ENCODE measurements at regions not wholly inside any gene's neighbourhood (a gene's known extent, or its start where the extent isn't known, plus 50 kb on each side); places are given as distances from the start of the nearest gene placed in this dataset.

DNA sequence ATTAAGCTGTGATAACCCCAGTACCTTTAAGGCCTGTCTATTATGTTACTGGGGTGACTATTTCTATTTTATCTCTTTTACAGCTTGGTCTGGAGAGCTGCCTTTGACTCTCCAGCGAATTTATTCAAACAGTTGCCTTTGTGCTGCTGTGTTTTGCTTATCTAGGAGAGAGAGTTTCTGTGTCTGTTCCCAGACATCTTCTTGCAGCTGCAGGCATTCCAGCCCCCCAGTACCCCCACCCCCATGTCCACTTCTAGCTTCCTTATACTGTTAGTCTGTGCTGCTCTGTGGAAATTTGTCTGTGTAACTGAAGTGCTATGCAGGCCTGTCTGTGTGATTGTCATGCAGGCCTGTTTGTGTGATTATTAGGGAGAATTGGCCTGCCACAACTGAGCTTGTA is 713.7 kb upstream of the SEMA6D start:
- POLR2A ChIA-PET = no interaction called here
- no peak for DNase-seq (ENCODE audit: low read depth, low spot score)
- H3K4me3 ChIP-seq (ENCODE audit: low read depth in 2 of 2, low read length in 2 of 2) = no peak overlapping the region

DNA sequence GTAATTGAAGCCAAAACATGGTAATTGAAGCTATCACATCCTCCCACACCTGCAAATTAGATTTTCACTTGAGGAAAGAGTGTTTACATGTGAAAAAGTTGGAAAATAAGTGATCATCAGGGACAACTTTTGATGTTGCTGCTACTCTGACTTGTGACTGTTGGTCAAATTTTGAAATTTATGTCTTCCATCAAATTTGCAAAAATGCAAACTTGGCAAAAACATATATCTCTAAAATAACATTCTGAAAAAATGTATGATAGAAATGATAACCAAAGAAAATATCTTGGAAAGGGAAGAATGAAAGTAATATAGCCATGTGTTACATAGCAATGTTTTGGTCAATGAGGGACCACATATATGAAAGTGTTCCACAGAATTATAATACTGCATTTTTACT is 703.9 kb upstream of the SEMA6D start:
- BruUV-seq (replicated peaks) = no TSS peak
- H3K4me3 ChIP-seq (ENCODE audit: low read depth in 2 of 2, low read length in 2 of 2) = no peak overlapping the region
- no peak for TF ChIP-seq SIN3A (IDR thresholded peaks at IDR 0.05; ENCODE audit: borderline replicate concordance, insufficient read depth, low read depth, low read length)
- TF ChIP-seq POLR2AphosphoS5 (IDR thresholded peaks at IDR 0.05; ENCODE audit: low read depth, low read length) = no peak
- TF ChIP-seq, protein P1, sequence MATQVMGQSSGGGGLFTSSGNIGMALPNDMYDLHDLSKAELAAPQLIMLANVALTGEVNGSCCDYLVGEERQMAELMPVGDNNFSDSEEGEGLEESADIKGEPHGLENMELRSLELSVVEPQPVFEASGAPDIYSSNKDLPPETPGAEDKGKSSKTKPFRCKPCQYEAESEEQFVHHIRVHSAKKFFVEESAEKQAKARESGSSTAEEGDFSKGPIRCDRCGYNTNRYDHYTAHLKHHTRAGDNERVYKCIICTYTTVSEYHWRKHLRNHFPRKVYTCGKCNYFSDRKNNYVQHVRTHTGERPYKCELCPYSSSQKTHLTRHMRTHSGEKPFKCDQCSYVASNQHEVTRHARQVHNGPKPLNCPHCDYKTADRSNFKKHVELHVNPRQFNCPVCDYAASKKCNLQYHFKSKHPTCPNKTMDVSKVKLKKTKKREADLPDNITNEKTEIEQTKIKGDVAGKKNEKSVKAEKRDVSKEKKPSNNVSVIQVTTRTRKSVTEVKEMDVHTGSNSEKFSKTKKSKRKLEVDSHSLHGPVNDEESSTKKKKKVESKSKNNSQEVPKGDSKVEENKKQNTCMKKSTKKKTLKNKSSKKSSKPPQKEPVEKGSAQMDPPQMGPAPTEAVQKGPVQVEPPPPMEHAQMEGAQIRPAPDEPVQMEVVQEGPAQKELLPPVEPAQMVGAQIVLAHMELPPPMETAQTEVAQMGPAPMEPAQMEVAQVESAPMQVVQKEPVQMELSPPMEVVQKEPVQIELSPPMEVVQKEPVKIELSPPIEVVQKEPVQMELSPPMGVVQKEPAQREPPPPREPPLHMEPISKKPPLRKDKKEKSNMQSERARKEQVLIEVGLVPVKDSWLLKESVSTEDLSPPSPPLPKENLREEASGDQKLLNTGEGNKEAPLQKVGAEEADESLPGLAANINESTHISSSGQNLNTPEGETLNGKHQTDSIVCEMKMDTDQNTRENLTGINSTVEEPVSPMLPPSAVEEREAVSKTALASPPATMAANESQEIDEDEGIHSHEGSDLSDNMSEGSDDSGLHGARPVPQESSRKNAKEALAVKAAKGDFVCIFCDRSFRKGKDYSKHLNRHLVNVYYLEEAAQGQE (IDR thresholded peaks at IDR 0.05; ENCODE audit: insufficient read depth in 1 of 2, low read depth in 2 of 2, low read length in 1 of 2) = no peak
- no peak for TF ChIP-seq TCF7L2 (IDR thresholded peaks at IDR 0.05; ENCODE audit: low read depth, low read length)
- TF ChIP-seq, protein P2, sequence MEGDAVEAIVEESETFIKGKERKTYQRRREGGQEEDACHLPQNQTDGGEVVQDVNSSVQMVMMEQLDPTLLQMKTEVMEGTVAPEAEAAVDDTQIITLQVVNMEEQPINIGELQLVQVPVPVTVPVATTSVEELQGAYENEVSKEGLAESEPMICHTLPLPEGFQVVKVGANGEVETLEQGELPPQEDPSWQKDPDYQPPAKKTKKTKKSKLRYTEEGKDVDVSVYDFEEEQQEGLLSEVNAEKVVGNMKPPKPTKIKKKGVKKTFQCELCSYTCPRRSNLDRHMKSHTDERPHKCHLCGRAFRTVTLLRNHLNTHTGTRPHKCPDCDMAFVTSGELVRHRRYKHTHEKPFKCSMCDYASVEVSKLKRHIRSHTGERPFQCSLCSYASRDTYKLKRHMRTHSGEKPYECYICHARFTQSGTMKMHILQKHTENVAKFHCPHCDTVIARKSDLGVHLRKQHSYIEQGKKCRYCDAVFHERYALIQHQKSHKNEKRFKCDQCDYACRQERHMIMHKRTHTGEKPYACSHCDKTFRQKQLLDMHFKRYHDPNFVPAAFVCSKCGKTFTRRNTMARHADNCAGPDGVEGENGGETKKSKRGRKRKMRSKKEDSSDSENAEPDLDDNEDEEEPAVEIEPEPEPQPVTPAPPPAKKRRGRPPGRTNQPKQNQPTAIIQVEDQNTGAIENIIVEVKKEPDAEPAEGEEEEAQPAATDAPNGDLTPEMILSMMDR (IDR thresholded peaks at IDR 0.05) = no peak
- ChIA-PET CTCF (no interaction called here), POLR2A (no interaction called here)
- DNase-seq (ENCODE audit: low read depth, low spot score) (no peak), ATAC-seq (no peak)
- H3K36me3 ChIP-seq (ENCODE audit: control insufficient read depth, insufficient read depth, low read length) = no peaks in the 10 kb centered on the region
- H3K27me3 ChIP-seq (ENCODE audit: control insufficient read depth, insufficient read depth, low read length) = no peaks in the 10 kb centered on the region
- no peaks in the 10 kb centered on the region for H3K4me1 ChIP-seq (ENCODE audit: control insufficient read depth, insufficient read depth, low read length)
- no peak overlapping the region for H3K27ac ChIP-seq (ENCODE audit: low read length)
- no peaks in the 10 kb centered on the region; the same call in 1 of the 2 replicates for H3K9me3 ChIP-seq (ENCODE audit: control insufficient read depth, insufficient read depth, low read depth, low read length)
- in situ Hi-C loops (cut with HindIII; ENCODE audit: low pct_unique_long_range_greater_than_20kb, low sequenced_read_pairs) = no loop called here
- intact Hi-C loops (cut with micrococcal nuclease; ENCODE audit: unreplicated experiment) = no loop called here

More for the DNA sequence above, 713.7 kb upstream of the SEMA6D start:
- no TSS peak for BruUV-seq (replicated peaks)
- no peaks in the 10 kb centered on the region for H3K9me3 ChIP-seq (ENCODE audit: control insufficient read depth, insufficient read depth, low read depth, low read length)
- intact Hi-C loops (cut with micrococcal nuclease; ENCODE audit: unreplicated experiment) (no loop called here), in situ Hi-C loops (cut with HindIII; ENCODE audit: low pct_unique_long_range_greater_than_20kb, low sequenced_read_pairs) (no loop called here)
- ATAC-seq = no peak
- no peaks in the 10 kb centered on the region for H3K36me3 ChIP-seq (ENCODE audit: control insufficient read depth, insufficient read depth, low read length)
- TF ChIP-seq SIN3A (IDR thresholded peaks at IDR 0.05; ENCODE audit: borderline replicate concordance, insufficient read depth, low read depth, low read length) = no peak
- TF ChIP-seq, protein P1 (IDR thresholded peaks at IDR 0.05; ENCODE audit: insufficient read depth in 1 of 2, low read depth in 2 of 2, low read length in 1 of 2) = no peak
- TF ChIP-seq TCF7L2 (IDR thresholded peaks at IDR 0.05; ENCODE audit: low read depth, low read length) = no peak
- TF ChIP-seq POLR2AphosphoS5 (IDR thresholded peaks at IDR 0.05; ENCODE audit: low read depth, low read length) = no peak
- TF ChIP-seq, protein P2 (IDR thresholded peaks at IDR 0.05) = no peak
- no peak overlapping the region for H3K27ac ChIP-seq (ENCODE audit: low read length)
- H3K27me3 ChIP-seq (ENCODE audit: control insufficient read depth, insufficient read depth, low read length) = no peaks in the 10 kb centered on the region
- CTCF ChIA-PET = no interaction called here
- no peaks in the 10 kb centered on the region for H3K4me1 ChIP-seq (ENCODE audit: control insufficient read depth, insufficient read depth, low read length)
